ENCODE measurements at regions not wholly inside any gene's neighbourhood (a gene's known extent, or its start where the extent isn't known, plus 50 kb on each side); places are given as distances from the start of the nearest gene placed in this dataset.
"Not testable (repeated sequence)": the region's sequence is repeated elsewhere in the genome, so short reads cannot be mapped to it uniquely, and the experiment has no call there.

- Mint-ChIP-seq H3K4me3 (no peak overlapping the region), H3K9me3 (peaks cover 5 to 36% of the 10 kb centered on the region in 2 donors)
- no peak for ATAC-seq
These were observed 51.9 kb upstream of the TCERG1L start for GRCh38 chr10:131363416-131363815.

GRCh38 chr10:131371571-131371970, 60.0 kb upstream of the TCERG1L start:
- Mint-ChIP-seq H3K4me3 (no peak overlapping the region), H3K9me3 (peaks cover 8 to 20% of the 10 kb centered on the region in 2 donors), H3K27me3 (no peaks in the 10 kb centered on the region), H3K27ac (no peak overlapping the region), H3K4me1 (no peaks in the 10 kb centered on the region)
- ATAC-seq (no peak), DNase-seq (no peak)

More at GRCh38 chr10:131363416-131363815, 51.9 kb upstream of the TCERG1L start:
- Mint-ChIP-seq H3K27me3 (no peaks in the 10 kb centered on the region), H3K4me1 (no peaks in the 10 kb centered on the region), H3K27ac (no peak overlapping the region)
- DNase-seq, result no peak

DNA sequence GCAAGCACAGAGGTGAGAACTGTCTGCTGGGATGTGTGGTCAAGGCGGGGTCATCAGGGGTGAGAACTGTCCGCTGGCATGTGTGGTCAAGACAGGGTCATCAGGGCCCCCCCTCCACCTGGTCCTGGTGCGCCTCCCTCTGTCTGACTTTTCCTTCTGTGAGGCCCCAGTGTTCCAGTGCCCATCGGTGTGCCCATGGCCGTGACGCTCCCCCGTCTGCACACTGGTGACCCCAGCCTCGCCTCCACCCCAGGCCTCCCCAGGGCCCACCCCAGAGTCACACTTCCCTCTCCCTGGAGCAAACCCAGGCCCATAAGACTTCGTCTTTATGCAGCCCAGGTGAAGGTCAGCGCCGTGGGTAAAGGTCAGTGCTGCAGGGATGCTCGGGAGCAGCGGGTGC, 70.1 kb upstream of the TCERG1L start:
- no peak for DNase-seq
- Mint-ChIP-seq H3K27ac (no peak overlapping the region), H3K27me3 (peaks cover 12% of the 10 kb centered on the region), H3K4me3 (no peak overlapping the region), H3K9me3 (peaks cover 3 to 9% of the 10 kb centered on the region in 2 donors), H3K4me1 (no peaks in the 10 kb centered on the region)
- no peak for ATAC-seq

GRCh38 chr10:131385161-131385872, 73.8 kb upstream of the TCERG1L start:
- not testable (repeated sequence) for ATAC-seq

GRCh38 chr10:131387018-131387529, 75.6 kb upstream of the TCERG1L start:
- Mint-ChIP-seq H3K27ac (no peak overlapping the region), H3K4me3 (no peak overlapping the region), H3K9me3 (peaks cover 0 to 8% of the 10 kb centered on the region in 2 donors), H3K27me3 (no peaks in the 10 kb centered on the region), H3K4me1 (no peaks in the 10 kb centered on the region)
- no peak for DNase-seq
- ATAC-seq, result no peak

More at GRCh38 chr10:131385161-131385872, 73.8 kb upstream of the TCERG1L start:
- not testable (repeated sequence) for H3K27me3 Mint-ChIP-seq, DNase-seq, H3K4me3 Mint-ChIP-seq, H3K27ac Mint-ChIP-seq, H3K9me3 Mint-ChIP-seq, H3K4me1 Mint-ChIP-seq

GRCh38 chr10:131391936-131392335, 80.4 kb upstream of the TCERG1L start:
- Mint-ChIP-seq H3K27ac (no peak overlapping the region), H3K9me3 (peaks cover 0 to 13% of the 10 kb centered on the region in 2 donors), H3K4me1 (no peaks in the 10 kb centered on the region), H3K27me3 (no peaks in the 10 kb centered on the region), H3K4me3 (no peak overlapping the region)
- ATAC-seq, result no peak
- DNase-seq, result no peak

DNA sequence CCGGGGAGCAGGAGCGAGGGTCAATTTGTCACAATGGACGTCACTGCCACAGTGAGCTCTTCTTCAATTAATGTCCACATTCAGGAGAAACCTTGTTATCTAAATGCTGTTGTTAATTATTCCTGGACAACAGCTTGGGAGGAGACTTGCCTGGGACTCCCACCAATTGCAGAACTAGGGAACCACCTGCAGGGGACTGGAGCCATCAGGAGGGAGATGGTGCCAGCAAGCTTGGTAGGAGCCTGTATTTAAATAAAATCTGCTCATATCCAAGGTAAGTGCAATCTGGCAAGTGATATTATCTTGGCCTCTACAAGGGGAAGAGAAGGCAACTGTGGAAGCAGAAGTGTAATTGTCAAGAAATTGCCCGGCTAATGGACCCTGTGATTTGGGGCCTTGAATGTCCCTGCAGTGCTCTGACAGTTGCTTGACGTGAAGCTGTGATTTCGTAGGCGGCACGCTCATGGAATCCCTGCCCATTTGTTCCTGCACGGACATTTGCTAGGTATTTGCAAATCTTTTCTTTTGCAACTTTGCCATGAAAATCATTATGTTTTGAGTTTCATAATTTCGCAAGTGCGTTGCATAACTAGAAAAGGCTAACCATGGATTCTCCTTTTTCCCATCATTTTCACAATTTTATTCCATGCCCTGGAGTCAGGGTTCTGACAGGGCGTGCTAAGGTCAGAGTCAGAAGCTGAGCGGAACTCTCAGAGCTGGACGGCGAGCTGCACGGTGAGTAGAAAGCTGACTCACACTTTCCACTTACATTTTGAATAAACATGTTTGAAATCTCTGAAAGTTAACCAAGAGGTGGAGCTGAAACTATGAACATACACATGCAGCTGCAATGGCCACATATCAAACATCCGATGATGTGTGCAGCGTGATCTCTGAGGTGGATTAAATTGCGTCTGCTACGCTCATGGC, 84.9 kb upstream of the TCERG1L start:
- Mint-ChIP-seq H3K27me3 (no peaks in the 10 kb centered on the region), H3K4me1 (no peaks in the 10 kb centered on the region), H3K27ac (no peak overlapping the region), H3K9me3 (peaks cover 0 to 13% of the 10 kb centered on the region in 2 donors), H3K4me3 (no peak overlapping the region)
- no peak for DNase-seq
- no peak for ATAC-seq

GRCh38 chr10:131398166-131398565, 86.6 kb upstream of the TCERG1L start:
- H3K4me3 Mint-ChIP-seq, result no peak overlapping the region
- ATAC-seq, result no peak
- no peaks in the 10 kb centered on the region for H3K4me1 Mint-ChIP-seq
- H3K27ac Mint-ChIP-seq, result no peak overlapping the region
- no peak for DNase-seq
- H3K9me3 Mint-ChIP-seq, result peaks cover 0 to 13% of the 10 kb centered on the region in 2 donors
- no peaks in the 10 kb centered on the region for H3K27me3 Mint-ChIP-seq

DNA sequence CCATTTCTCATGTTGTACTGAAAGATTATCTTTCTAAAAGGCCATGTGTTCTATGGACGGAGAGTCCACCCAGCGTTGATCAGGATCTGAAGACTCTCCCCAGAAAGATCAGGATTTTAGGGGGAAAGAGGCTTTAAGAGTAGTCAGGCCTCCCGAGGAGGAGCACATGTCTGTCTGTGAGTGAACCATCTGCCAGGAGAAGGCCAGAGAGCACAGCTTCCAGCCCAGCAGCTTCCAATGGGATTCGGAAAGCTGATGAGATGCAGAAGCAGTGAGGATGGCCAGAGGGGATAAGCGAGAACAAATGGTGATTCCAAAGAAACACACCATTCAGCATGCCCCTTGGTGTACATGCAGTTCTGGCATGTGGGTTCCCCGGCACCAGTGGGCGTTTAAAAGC, 88.5 kb upstream of the TCERG1L start:
- H3K27me3 Mint-ChIP-seq, result no peaks in the 10 kb centered on the region
- DNase-seq (no peak), ATAC-seq (no peak)
- H3K4me1 Mint-ChIP-seq, result no peaks in the 10 kb centered on the region
- H3K4me3 Mint-ChIP-seq, result no peak overlapping the region
- H3K27ac Mint-ChIP-seq, result no peak overlapping the region
- no peaks in the 10 kb centered on the region for H3K9me3 Mint-ChIP-seq

- Mint-ChIP-seq H3K27me3 (no peaks in the 10 kb centered on the region), H3K9me3 (no peaks in the 10 kb centered on the region), H3K4me3 (no peak overlapping the region), H3K27ac (no peak overlapping the region), H3K4me1 (no peaks in the 10 kb centered on the region)
- ATAC-seq (no peak), DNase-seq (no peak)
These were observed 89.0 kb upstream of the TCERG1L start for GRCh38 chr10:131400513-131400912.

- no peak for ATAC-seq
- no peaks in the 10 kb centered on the region for H3K27me3 Mint-ChIP-seq
These were observed 91.5 kb upstream of the TCERG1L start for GRCh38 chr10:131402771-131403650.

DNA sequence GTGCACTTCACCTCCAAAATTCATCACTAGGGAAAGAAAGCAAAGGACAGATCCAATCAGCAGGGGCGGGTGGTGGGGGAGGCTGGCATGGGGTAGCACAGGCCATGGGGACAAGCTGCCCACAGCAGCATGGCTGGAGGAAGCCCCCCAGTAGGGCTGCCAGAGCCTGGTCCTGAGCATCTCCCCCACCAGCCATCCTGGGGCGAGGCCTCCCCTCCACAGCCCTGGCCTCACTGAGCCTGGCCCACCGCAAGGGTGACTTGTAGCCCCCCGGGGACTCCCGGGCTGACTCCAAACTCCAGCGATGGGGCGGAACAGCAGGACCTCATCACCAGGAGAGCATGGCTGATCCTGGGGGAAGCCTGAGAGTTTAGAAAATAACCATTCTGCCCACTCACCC, 92.4 kb upstream of the TCERG1L start:
- H3K27me3 Mint-ChIP-seq, result no peaks in the 10 kb centered on the region
- no peaks in the 10 kb centered on the region for H3K4me1 Mint-ChIP-seq
- H3K4me3 Mint-ChIP-seq, result no peak overlapping the region
- H3K27ac Mint-ChIP-seq, result no peak overlapping the region
- DNase-seq (no peak), ATAC-seq (no peak)
- no peaks in the 10 kb centered on the region for H3K9me3 Mint-ChIP-seq

More at GRCh38 chr10:131402771-131403650, 91.5 kb upstream of the TCERG1L start:
- H3K27ac Mint-ChIP-seq, result no peak overlapping the region
- no peaks in the 10 kb centered on the region for H3K4me1 Mint-ChIP-seq
- no peak overlapping the region for H3K4me3 Mint-ChIP-seq
- DNase-seq, result no peak
- no peaks in the 10 kb centered on the region for H3K9me3 Mint-ChIP-seq

DNA sequence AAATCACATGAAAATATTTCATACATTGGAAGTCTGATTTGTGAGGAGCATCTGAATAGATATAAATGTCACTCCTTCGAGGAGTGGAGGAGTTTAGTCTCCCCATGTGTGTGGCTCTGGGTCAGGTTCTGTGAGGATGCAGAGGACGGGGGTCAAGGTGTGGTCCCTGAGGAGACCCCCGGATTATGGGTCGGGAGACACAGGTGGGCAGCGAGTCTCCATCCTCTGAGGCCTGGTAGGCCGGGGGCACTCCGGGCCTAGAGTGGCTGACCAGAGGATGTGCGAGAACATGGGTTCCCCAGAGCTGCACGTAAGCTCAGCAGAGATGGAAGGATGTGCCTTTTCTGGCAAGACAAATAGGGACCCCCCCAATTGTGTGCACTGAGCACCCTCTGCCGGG, 93.4 kb upstream of the TCERG1L start:
- Mint-ChIP-seq H3K27ac (no peak overlapping the region), H3K4me3 (no peak overlapping the region), H3K4me1 (no peaks in the 10 kb centered on the region), H3K27me3 (no peaks in the 10 kb centered on the region), H3K9me3 (no peaks in the 10 kb centered on the region)
- ATAC-seq (no peak), DNase-seq (no peak)

- Mint-ChIP-seq H3K27ac (no peak overlapping the region), H3K4me1 (no peaks in the 10 kb centered on the region), H3K4me3 (no peak overlapping the region), H3K27me3 (no peaks in the 10 kb centered on the region), H3K9me3 (no peaks in the 10 kb centered on the region)
- DNase-seq (no peak), ATAC-seq (no peak)
These were observed 95.3 kb upstream of the TCERG1L start for GRCh38 chr10:131406676-131407392.

GRCh38 chr10:131418681-131419080, 107.2 kb upstream of the TCERG1L start:
- H3K27me3 Mint-ChIP-seq, result no peaks in the 10 kb centered on the region
- ATAC-seq (no peak), DNase-seq (no peak)
- H3K4me1 Mint-ChIP-seq, result no peaks in the 10 kb centered on the region
- H3K4me3 Mint-ChIP-seq, result no peak overlapping the region
- H3K27ac Mint-ChIP-seq, result no peak overlapping the region
- H3K9me3 Mint-ChIP-seq, result peaks cover 0 to 7% of the 10 kb centered on the region in 2 donors
